HuH-7 (cell line): ENCODE measurements at regions not wholly inside any gene's neighbourhood (a gene's known extent, or its start where the extent isn't known, plus 50 kb on each side); places are given as distances from the start of the nearest gene placed in this dataset.

Experiments
- DNase-seq: peaks from one replicate; pipeline ENCODE4 v3.0.0; 2011; ENCODE audit warnings: low spot score

DNA sequence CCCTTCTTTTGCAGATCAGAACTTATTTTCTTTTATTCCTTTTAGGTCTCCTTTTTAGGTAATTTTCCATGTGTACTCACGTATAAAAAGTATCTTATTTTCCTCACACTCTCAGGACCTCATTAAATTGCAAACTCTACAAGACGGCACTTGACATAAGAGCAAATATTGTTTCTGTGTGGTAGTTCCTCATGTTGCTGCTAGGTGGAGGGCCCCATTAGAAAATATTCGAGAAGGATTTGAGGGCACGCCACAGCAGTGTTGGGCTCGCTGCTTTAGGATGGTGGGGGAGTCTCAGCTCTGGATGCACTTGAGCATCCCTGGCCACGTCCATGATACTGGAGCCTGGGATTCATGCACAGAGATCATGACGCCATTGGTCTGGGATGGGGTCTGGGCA is 64.9 kb upstream of the ZFP64 start:
- DNase-seq = no peak

DNA sequence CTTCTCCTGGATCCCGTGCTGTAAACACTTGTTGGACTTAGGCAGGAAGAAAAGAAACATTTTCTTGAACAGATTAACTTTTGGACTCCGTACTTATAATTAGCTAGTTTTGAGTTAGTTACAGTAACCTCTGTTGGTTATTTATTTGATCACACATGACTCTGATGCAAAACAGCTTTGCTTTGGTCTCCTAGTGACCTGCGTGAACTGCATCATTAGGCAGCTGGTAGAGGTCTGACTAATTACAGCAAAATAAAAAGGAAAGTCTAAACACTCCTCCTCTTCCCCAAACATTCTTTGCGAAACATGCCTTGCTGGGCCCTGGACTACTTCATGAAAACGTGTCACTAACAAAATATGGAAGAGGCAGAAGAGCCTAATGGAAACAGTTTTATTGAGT is 61.1 kb upstream of the ZFP64 start:
- no peak for DNase-seq

DNA sequence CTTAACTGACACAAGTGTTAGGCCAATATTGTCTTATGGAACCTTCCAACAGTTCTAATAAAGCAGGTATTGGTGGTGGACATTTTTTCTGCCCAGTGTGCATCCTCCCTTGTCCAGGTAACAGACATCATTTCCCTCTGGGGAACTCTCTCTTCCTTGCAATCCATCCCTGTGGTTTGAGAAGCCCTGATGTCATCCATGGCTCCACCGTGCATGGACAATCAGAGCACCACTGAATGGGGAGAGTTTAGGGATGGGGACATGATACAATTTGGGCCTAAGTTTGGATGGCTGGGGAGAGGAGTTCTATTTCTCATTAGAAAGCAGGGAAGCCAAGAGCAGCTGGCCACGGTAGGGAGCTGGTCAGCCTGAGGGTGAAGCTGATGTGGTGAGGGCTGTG is 60.2 kb upstream of the ZFP64 start:
- DNase-seq = no peak

DNA sequence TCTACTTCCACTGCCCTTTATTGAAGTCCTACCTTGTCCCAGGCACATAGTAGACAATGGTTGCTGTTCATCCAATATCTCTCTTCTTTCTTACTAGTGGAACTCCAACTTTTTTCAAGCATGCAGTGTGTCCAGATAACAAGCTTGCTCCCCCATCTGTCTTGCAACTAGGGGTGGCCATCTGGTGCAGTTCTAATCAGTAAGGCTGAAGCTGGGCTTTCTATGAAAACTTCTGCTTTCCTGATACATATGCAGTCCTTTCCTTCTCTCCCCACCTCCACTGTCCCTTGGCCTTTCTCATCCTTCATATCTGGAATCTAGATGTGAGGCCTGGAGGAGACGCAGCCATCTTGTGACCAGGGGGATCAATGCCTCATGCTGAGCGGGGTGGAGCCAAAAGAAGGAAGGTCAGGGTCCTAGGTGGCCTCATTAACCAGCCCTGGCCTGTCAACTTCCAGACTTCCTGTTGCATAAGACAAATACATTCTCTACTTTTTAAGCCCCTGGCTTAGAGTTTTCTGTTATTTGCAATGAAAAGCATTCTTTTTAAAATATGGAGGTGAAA is 59.6 kb upstream of the ZFP64 start:
- DNase-seq = no peak

DNA sequence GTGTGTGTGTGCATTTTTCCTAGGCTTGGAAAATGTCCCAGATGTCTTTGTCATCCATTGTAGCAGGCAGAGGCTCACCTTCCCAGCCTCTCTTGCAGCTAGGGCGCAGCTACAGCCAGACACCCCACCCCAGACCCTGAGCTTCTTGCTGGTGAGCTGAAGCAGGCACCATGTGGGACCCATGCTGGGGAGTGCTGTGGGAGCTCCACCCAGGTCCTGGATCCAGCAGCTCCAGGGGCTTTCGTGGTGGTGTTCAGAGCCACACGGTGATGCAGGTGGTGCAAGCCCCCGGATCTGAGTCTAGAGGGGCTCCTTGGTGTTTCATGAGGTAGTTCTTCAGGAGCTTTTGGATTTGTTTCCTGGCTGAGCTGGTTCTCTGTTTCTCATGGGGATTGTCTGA is 56.0 kb upstream of the ZFP64 start:
- no peak for DNase-seq

DNA sequence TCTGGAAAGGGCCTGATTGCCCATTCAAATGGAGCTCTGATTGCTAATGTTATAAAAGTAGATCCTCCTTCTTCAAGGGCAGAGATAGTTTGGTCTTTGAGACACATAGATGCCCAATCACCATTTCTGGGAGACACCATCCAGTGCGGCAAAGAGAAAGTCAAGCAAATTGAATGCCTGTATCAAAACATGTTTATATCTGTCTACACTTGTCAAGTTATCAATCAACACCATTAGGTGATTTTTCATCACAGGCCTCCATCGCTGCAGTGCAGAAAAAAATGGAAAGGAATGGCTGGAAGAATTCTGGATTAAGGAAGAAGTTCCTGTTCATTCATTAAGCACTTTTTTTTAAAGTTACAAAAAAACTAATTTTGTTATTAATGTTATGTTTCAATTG is 54.8 kb upstream of the ZFP64 start:
- no peak for DNase-seq

DNA sequence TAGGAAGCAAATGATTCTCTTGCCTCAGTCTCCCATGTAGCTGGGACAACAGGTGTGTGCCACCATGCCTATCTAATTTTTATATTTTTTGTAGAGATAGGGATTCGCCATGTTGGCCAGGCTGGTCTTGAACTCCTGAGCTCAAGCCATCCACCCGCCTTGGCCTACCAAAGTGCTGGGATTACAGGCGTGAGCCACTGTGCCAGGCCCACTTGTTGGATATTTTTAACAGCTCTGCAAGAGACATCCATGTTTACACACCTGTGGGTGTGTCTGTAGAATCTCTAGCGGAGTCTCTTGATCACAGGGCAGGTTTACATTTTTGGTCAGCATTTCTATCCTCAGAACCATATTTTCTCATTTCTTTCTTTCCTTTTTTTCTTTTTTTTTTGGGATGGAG is 53.1 kb upstream of the ZFP64 start:
- no peak for DNase-seq

DNA sequence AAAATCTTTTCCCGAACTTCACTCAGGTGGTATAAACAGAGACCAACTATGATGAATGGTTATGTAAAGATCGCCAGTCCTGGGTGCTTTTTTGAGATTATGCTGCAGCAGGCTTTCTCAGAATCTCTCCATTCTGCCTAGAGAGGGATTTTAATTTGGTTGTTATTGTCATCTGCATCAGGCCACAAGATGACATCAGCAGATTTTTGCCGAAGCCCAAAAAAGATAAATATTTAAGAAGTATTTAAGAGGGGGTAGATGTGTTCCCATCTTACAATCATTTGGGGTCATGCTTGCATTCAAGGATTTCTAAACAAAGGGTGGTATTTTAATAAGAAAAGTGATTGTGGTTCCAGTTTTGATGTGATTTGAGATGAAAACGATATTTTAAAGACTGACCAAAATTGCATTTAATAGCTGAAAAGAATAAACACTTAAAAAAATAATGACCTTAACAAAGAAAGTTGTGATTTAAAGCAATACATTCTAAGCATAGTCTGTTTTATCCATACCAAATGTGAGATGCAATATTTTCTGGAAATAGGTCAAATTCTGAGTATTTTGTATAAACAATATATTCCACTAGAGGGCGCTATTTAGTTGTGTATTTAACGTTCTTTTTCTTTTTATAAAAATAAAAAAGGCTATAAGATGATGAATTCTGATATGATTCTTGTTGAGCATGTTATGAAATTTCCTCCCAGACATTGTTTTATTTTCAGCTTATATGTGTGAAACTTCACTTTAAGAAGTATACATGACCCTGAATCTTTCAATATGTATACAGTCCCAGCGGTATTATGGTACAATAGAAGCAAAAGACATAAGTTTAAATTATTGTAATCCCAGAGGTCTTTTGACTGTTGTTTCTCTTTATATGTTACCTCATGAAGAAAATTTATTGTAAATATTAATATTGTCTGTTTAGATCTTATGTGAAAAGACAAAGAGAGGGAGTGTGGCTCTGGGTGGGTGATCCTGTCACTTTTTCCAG is 51.0 kb upstream of the ZFP64 start:
- no peak for DNase-seq
